GM23338 (cell line): ENCODE measurements at regions not wholly inside any gene's neighbourhood (a gene's known extent, or its start where the extent isn't known, plus 50 kb on each side); places are given as distances from the start of the nearest gene placed in this dataset.

Source experiments
- ATAC-seq: fragments of 200-7000 bp; cut with Tn5 transposase; 3 replicates; pipeline ENCODE4 v1.9.1; 2020
- DNase-seq: peaks from one replicate; pipeline ENCODE4 v3.0.0-alpha.2; 2015; ENCODE audit warnings: low spot score
- H2AFZ ChIP-seq: fragments of 200-600 bp; sonication (generic); 2 replicates; pipeline ENCODE4 v1.8.0; 2016; ENCODE audit warnings: antibody characterized with exemption, mild to moderate bottlenecking, moderate library complexity
- H3F3A ChIP-seq: fragments of 200-600 bp; sonication (generic); replicated peaks from 2 replicates; pipeline ENCODE4 v1.8.0; 2017; ENCODE audit warnings: antibody characterized with exemption, mixed run types, low read depth
- H3K27ac ChIP-seq: fragments of 200-600 bp; sonication (generic); 2 replicates; pipeline ENCODE4 v1.6.1; 2016; ENCODE audit warnings: low read depth
- H3K27me3 ChIP-seq: fragments of 200-600 bp; sonication (generic); 2 replicates; pipeline ENCODE4 v1.8.0; 2016; ENCODE audit warnings: mild to moderate bottlenecking, mixed run types, moderate library complexity; ENCODE audit not compliant: insufficient read depth
- H3K36me3 ChIP-seq: fragments of 200-600 bp; sonication (generic); 2 replicates; pipeline ENCODE4 v1.8.0; 2016; ENCODE audit warnings: mild to moderate bottlenecking; ENCODE audit not compliant: insufficient read depth
- H3K4me1 ChIP-seq: fragments of 200-600 bp; sonication (generic); 2 replicates; pipeline ENCODE4 v1.8.0; 2016; ENCODE audit warnings: mild to moderate bottlenecking, moderate library complexity; ENCODE audit not compliant: insufficient read depth
- H3K4me2 ChIP-seq: fragments of 200-600 bp; sonication (generic); 2 replicates; pipeline ENCODE4 v1.7.1; 2017; ENCODE audit warnings: mixed run types
- H3K4me3 ChIP-seq: fragments of 200-600 bp; sonication (generic); 2 replicates; pipeline ENCODE4 v1.6.1; 2016; ENCODE audit warnings: mixed run types
- H3K79me2 ChIP-seq: fragments of 200-600 bp; sonication (generic); replicated peaks from 2 replicates; pipeline ENCODE4 v1.8.0; 2017; ENCODE audit warnings: mild to moderate bottlenecking; ENCODE audit not compliant: insufficient read depth
- H3K9me2 ChIP-seq: fragments of 200-600 bp; sonication (generic); 2 replicates; pipeline ENCODE4 v1.8.0; 2017; ENCODE audit not compliant: insufficient read depth
- H4K20me1 ChIP-seq: fragments of 200-600 bp; sonication (generic); replicated peaks from 2 replicates; pipeline ENCODE4 v1.8.0; 2017; ENCODE audit warnings: mild to moderate bottlenecking; ENCODE audit not compliant: insufficient read depth
- H3K27ac Mint-ChIP-seq: 2 replicates; pipeline ENCODE4 v1.8.0; 2020; ENCODE audit warnings: inconsistent platforms, mild to moderate bottlenecking, moderate library complexity, mixed read lengths
- H3K27me3 Mint-ChIP-seq: 3 replicates; pipeline ENCODE4 v1.8.0; 2022; ENCODE audit warnings: low read depth, mild to moderate bottlenecking, moderate library complexity, mixed read lengths, inconsistent platforms; ENCODE audit not compliant: insufficient read depth, poor library complexity
- H3K36me3 Mint-ChIP-seq: 3 replicates; pipeline ENCODE4 v1.8.0; 2021; ENCODE audit warnings: low read depth, mild to moderate bottlenecking, inconsistent platforms, moderate library complexity, mixed read lengths
- H3K4me1 Mint-ChIP-seq: 3 replicates; pipeline ENCODE4 v1.8.0; 2020; ENCODE audit warnings: mild to moderate bottlenecking, inconsistent platforms, mixed read lengths
- H3K4me3 Mint-ChIP-seq: 3 replicates; pipeline ENCODE4 v1.8.0; 2021; ENCODE audit warnings: moderate library complexity, mild to moderate bottlenecking, inconsistent platforms, mixed read lengths
- H3K9me3 Mint-ChIP-seq: 3 replicates; pipeline ENCODE4 v1.8.0; 2020; ENCODE audit warnings: moderate library complexity, mild to moderate bottlenecking, inconsistent platforms, mixed read lengths
- CREB1 ChIP-seq: fragments of 250-450 bp; sonication (Bioruptor Pico); IDR thresholded peaks from 2 replicates; pipeline ENCODE4 v1.5.0; 2020; ENCODE audit warnings: low read depth, mild to moderate bottlenecking, moderate library complexity
- ETS1 ChIP-seq: IDR thresholded peaks from 2 replicates; pipeline ENCODE4 v1.6.1; 2016; ENCODE audit warnings: antibody characterized with exemption
- EZH2 ChIP-seq: fragments of 200-600 bp; sonication (generic); IDR thresholded peaks from one replicate; pipeline ENCODE4 v1.8.0; 2017; ENCODE audit warnings: antibody characterized with exemption, mild to moderate bottlenecking, low read depth; ENCODE audit not compliant: unreplicated experiment
- JUNB ChIP-seq: IDR thresholded peaks from one replicate; pipeline ENCODE4 v1.6.1; 2016; ENCODE audit warnings: antibody characterized with exemption; ENCODE audit not compliant: unreplicated experiment
- NANOG ChIP-seq: IDR thresholded peaks from 2 replicates; pipeline ENCODE4 v1.6.1; 2016; ENCODE audit warnings: antibody characterized with exemption, borderline replicate concordance
- STAT1 ChIP-seq: IDR thresholded peaks from one replicate; pipeline ENCODE4 v1.6.1; 2016; ENCODE audit warnings: antibody characterized with exemption; ENCODE audit not compliant: unreplicated experiment
- ZNF114 ChIP-seq: fragments of 250-450 bp; sonication (Bioruptor Pico); IDR thresholded peaks from 2 replicates; pipeline ENCODE4 v1.5.0; 2020; ENCODE audit warnings: mild to moderate bottlenecking, moderate library complexity
- ZNF331 ChIP-seq: fragments of 250-450 bp; sonication (Bioruptor Pico); IDR thresholded peaks from 2 replicates; pipeline ENCODE4 v1.5.0; 2020; ENCODE audit warnings: low read depth, mild to moderate bottlenecking, moderate library complexity
- ZNF462 ChIP-seq: fragments of 250-450 bp; sonication (Bioruptor Pico); IDR thresholded peaks from 2 replicates; pipeline ENCODE4 v1.5.0; 2020; ENCODE audit warnings: mild to moderate bottlenecking, moderate library complexity
- TF ChIP-seq, protein P1 (sequence below): IDR thresholded peaks from one replicate; pipeline ENCODE4 v1.6.1; 2018; ENCODE audit warnings: antibody characterized with exemption; ENCODE audit not compliant: unreplicated experiment

- H4K20me1 ChIP-seq: no peaks in the 10 kb centered on the region
- no peak overlapping the region for H3K4me3 ChIP-seq
- H3K9me2 ChIP-seq: no peaks in the 10 kb centered on the region
- TF ChIP-seq ZNF114 (CRISPR knock-in tag) (no peak), ETS1 (no peak), JUNB (no peak), ZNF331 (CRISPR knock-in tag) (no peak), EZH2 (no peak), STAT1 (no peak)
- TF ChIP-seq, protein P1, sequence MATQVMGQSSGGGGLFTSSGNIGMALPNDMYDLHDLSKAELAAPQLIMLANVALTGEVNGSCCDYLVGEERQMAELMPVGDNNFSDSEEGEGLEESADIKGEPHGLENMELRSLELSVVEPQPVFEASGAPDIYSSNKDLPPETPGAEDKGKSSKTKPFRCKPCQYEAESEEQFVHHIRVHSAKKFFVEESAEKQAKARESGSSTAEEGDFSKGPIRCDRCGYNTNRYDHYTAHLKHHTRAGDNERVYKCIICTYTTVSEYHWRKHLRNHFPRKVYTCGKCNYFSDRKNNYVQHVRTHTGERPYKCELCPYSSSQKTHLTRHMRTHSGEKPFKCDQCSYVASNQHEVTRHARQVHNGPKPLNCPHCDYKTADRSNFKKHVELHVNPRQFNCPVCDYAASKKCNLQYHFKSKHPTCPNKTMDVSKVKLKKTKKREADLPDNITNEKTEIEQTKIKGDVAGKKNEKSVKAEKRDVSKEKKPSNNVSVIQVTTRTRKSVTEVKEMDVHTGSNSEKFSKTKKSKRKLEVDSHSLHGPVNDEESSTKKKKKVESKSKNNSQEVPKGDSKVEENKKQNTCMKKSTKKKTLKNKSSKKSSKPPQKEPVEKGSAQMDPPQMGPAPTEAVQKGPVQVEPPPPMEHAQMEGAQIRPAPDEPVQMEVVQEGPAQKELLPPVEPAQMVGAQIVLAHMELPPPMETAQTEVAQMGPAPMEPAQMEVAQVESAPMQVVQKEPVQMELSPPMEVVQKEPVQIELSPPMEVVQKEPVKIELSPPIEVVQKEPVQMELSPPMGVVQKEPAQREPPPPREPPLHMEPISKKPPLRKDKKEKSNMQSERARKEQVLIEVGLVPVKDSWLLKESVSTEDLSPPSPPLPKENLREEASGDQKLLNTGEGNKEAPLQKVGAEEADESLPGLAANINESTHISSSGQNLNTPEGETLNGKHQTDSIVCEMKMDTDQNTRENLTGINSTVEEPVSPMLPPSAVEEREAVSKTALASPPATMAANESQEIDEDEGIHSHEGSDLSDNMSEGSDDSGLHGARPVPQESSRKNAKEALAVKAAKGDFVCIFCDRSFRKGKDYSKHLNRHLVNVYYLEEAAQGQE: no peak
- H3K4me2 ChIP-seq: no peak overlapping the region
- H3K27me3 ChIP-seq: no peaks in the 10 kb centered on the region
- Mint-ChIP-seq H3K27ac (no peak overlapping the region), H3K36me3 (no peaks in the 10 kb centered on the region), H3K4me1 (no peaks in the 10 kb centered on the region), H3K4me3 (no peak overlapping the region), H3K9me3 (no peaks in the 10 kb centered on the region; the same call in 2 of the 3 replicates), H3K27me3 (no peaks in the 10 kb centered on the region)
- no peaks in the 10 kb centered on the region for H3K79me2 ChIP-seq
- no peaks in the 10 kb centered on the region for H3K36me3 ChIP-seq
- H3K4me1 ChIP-seq: no peaks in the 10 kb centered on the region
- ATAC-seq (no peak), DNase-seq (no peak)
- no peaks in the 10 kb centered on the region for H3F3A ChIP-seq
- H3K27ac ChIP-seq: no peak overlapping the region
- H2AFZ ChIP-seq: no peak overlapping the region
These were observed 882.6 kb upstream of the GRIA3 start for GRCh38 chrX:122301491-122301890.

GRCh38 chrX:122303761-122304160 lies 880.3 kb upstream of the GRIA3 start:
- no peaks in the 10 kb centered on the region for H3K9me2 ChIP-seq
- no peak overlapping the region for H3K4me3 Mint-ChIP-seq
- H3K4me1 ChIP-seq: no peaks in the 10 kb centered on the region
- H4K20me1 ChIP-seq: no peaks in the 10 kb centered on the region
- no peaks in the 10 kb centered on the region for H3F3A ChIP-seq
- no peak overlapping the region for H2AFZ ChIP-seq
- TF ChIP-seq ZNF462 (CRISPR knock-in tag) (no peak), NANOG (no peak), EZH2 (no peak), JUNB (no peak), CREB1 (CRISPR knock-in tag) (no peak)
- DNase-seq (no peak), ATAC-seq (no peak)
- H3K79me2 ChIP-seq: no peaks in the 10 kb centered on the region
- no peak overlapping the region for H3K27ac Mint-ChIP-seq
- no peaks in the 10 kb centered on the region for H3K27me3 Mint-ChIP-seq
- H3K4me3 ChIP-seq: no peak overlapping the region
- no peaks in the 10 kb centered on the region for H3K4me1 Mint-ChIP-seq
- no peak overlapping the region for H3K4me2 ChIP-seq
- no peaks in the 10 kb centered on the region for H3K27me3 ChIP-seq
- no peaks in the 10 kb centered on the region for H3K36me3 Mint-ChIP-seq
- peaks cover 6% of the 10 kb centered on the region; the same call in 2 of the 3 replicates for H3K9me3 Mint-ChIP-seq
- no peaks in the 10 kb centered on the region for H3K36me3 ChIP-seq
- no peak overlapping the region for H3K27ac ChIP-seq
